Left ventricle myocardium inferior (tissue), 1 donor: ENCODE measurements at regions not wholly inside any gene's neighbourhood (a gene's known extent, or its start where the extent isn't known, plus 50 kb on each side); places are given as distances from the start of the nearest gene placed in this dataset.

ENCODE experiments used
- DNase-seq: peaks from one replicate; pipeline ENCODE4 v3.0.0-alpha.2; 2020
- H3K27ac ChIP-seq: fragments of 200-600 bp; replicated peaks from 2 replicates; pipeline ENCODE4 v1.8.0; 2021
- H3K27me3 ChIP-seq: fragments of 200-600 bp; 2 replicates; pipeline ENCODE4 v1.8.0; 2021; ENCODE audit warnings: low read depth
- H3K36me3 ChIP-seq: fragments of 200-600 bp; 2 replicates; pipeline ENCODE4 v1.8.0; 2021
- H3K4me1 ChIP-seq: fragments of 200-600 bp; 2 replicates; pipeline ENCODE4 v1.8.0; 2021
- H3K4me3 ChIP-seq: fragments of 200-600 bp; 2 replicates; pipeline ENCODE4 v1.8.0; 2021; ENCODE audit warnings: mild to moderate bottlenecking, moderate library complexity
- H3K9me3 ChIP-seq: fragments of 200-600 bp; replicated peaks from 2 replicates; pipeline ENCODE4 v1.8.0; 2021
- intact Hi-C: fragments of 100-400 bp; cut with micrococcal nuclease; formaldehyde crosslinking; loops from one replicate; pipeline ENCODE4 v1.11.0; 2022
- TF ChIP-seq, protein P1 (sequence below): fragments of 200-600 bp; IDR thresholded peaks from 2 replicates; pipeline ENCODE4 v1.8.0; 2021; ENCODE audit warnings: antibody characterized with exemption, mild to moderate bottlenecking, borderline replicate concordance
- donor health status: DM: no; HTN: yes; CAD: no; lungs with severe emphysema.

DNA sequence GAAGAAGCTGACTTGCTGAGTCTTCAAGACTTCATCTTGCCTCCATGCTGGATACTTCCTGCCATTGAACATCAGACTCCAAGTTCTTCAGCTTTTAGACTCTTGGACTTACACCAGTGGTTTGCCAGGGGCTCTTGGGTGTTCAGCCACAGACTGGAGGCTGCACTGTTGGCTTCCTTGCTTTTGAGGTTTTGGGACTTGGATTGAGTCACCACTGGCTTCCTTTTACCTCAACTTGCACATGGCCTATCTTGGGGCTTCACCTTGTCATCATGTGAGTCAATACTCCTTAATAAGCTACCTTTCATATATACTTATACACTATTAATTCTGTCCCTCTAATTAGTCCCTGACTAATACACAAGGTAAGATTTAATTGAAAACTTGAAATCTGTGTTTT lies 361.7 kb upstream of the SEMA3C start:
- TF ChIP-seq, protein P1, sequence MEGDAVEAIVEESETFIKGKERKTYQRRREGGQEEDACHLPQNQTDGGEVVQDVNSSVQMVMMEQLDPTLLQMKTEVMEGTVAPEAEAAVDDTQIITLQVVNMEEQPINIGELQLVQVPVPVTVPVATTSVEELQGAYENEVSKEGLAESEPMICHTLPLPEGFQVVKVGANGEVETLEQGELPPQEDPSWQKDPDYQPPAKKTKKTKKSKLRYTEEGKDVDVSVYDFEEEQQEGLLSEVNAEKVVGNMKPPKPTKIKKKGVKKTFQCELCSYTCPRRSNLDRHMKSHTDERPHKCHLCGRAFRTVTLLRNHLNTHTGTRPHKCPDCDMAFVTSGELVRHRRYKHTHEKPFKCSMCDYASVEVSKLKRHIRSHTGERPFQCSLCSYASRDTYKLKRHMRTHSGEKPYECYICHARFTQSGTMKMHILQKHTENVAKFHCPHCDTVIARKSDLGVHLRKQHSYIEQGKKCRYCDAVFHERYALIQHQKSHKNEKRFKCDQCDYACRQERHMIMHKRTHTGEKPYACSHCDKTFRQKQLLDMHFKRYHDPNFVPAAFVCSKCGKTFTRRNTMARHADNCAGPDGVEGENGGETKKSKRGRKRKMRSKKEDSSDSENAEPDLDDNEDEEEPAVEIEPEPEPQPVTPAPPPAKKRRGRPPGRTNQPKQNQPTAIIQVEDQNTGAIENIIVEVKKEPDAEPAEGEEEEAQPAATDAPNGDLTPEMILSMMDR: no peak
- Histone ChIP-seq H3K27me3 (no peaks in the 10 kb centered on the region), H3K27ac (no peak overlapping the region), H3K36me3 (no peaks in the 10 kb centered on the region), H3K4me3 (no peak overlapping the region), H3K4me1 (no peaks in the 10 kb centered on the region), H3K9me3 (peaks cover 4% of the 10 kb centered on the region)
- intact Hi-C loops: no loop called here
- no peak for DNase-seq

DNA sequence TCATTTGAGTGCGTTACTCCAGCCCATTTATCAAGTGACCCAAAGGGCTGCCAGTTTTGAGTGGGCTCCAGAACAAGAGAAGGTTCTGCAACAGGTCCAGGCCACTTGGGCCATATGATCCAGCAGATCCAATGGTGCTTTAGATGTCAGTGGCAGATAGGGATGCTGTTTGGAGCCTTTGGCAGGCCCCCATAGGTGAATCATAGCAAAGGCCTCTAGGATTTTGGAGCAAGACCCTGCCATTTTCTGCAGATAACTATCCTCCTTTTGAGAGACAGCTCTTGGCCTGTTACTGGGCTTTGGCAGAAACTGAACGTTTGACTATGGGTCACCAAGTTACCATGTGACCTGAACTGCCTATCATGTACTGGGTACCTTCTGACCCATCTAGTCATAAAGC lies 358.8 kb upstream of the SEMA3C start:
- H3K4me1 ChIP-seq: no peaks in the 10 kb centered on the region
- TF ChIP-seq, protein P1: no peak
- intact Hi-C loops: no loop called here

DNA sequence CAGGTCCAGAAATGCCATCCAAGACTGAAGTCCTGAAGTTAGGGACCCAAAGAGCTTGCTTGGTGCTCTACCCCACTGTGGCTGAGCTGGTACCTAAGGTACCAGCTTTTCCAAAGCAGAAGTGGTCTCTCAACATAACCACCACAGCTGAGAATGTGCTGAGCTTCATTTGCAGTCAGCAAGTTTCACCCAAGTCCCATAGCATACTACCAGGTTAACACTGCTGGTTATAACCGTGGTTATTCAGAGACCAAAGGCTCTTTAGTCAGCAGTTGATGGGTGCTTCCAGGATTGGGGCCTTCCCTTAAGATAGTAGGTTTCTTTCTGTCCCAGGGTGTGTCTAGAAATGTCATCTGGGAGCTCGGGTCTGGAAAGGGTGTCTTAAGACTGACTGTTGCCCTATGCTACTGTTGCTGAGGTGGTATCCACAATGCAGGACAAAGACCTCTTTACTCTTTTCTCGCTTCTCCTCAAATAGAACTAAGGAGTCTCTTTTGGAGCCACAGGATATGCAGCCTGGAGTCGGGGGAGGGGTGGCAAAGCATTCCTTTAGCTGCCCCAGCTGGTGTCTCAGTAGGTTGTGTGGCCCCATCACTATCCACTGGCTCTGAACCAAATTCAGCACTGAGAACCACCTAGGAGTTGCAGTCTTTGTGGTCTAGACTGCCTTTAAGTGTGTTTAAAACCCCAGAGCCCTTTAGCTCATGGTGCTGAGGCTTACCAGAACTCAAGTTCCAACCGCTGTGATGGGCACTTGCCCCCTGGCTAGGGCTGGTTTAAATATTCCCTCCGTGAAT lies 354.9 kb upstream of the SEMA3C start:
- Histone ChIP-seq H3K4me1 (no peaks in the 10 kb centered on the region), H3K4me3 (no peak overlapping the region), H3K36me3 (no peaks in the 10 kb centered on the region), H3K27me3 (no peaks in the 10 kb centered on the region), H3K27ac (no peak overlapping the region), H3K9me3 (no peaks in the 10 kb centered on the region)
- intact Hi-C loops: no loop called here
- no peak for DNase-seq
- TF ChIP-seq, protein P1: no peak

More for the DNA sequence above, 358.8 kb upstream of the SEMA3C start:
- H3K27me3 ChIP-seq: no peaks in the 10 kb centered on the region
- no peak for DNase-seq
- H3K36me3 ChIP-seq: no peaks in the 10 kb centered on the region
- no peaks in the 10 kb centered on the region for H3K9me3 ChIP-seq
- H3K4me3 ChIP-seq: no peak overlapping the region
- H3K27ac ChIP-seq: no peak overlapping the region

DNA sequence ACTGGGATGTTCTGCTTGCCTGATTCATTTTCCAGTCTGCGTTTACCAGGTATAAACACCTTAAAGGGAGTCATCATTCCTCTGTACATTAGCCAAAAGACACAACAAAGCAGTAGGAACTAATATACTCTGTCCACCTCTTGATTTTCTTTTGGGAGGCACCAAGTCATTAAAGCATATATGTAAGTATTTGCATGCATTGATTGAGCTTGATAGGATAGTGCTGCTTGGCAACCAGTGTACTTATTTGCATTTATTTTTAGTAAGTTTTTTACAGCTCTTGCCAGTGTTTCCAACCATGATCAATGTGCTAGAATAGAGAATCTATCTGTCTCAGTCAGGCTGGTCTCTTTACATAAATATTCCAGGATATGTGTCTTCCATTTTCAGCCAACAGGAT lies 353.3 kb upstream of the SEMA3C start:
- no peaks in the 10 kb centered on the region for H3K4me1 ChIP-seq
- no peaks in the 10 kb centered on the region for H3K27me3 ChIP-seq
- no peaks in the 10 kb centered on the region for H3K9me3 ChIP-seq
- H3K4me3 ChIP-seq: no peak overlapping the region
- no peak overlapping the region for H3K27ac ChIP-seq
- no peaks in the 10 kb centered on the region for H3K36me3 ChIP-seq
- intact Hi-C loops: no loop called here
- DNase-seq: no peak
- TF ChIP-seq, protein P1: no peak

DNA sequence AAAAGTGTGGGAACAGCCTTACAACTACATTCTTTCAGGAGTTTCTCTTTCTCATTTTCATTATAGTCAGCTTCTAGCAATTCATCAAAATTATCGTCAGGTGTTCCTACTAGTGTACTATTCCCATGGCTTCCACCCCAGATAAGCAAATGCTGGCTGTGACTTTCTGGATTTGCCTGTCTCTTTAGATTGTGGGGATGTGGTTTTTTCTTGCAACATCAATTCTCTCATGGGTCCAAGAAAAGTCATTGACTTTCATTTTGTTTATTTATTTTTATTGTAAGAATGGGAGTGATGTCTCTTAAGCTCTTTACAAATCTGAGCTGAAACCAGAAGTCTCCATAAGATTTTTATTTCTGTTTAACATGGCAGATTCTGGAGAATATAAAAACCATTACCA lies 349.7 kb upstream of the SEMA3C start:
- Histone ChIP-seq H3K27me3 (no peaks in the 10 kb centered on the region), H3K27ac (no peak overlapping the region), H3K9me3 (peaks cover 4% of the 10 kb centered on the region), H3K4me3 (no peak overlapping the region), H3K4me1 (no peaks in the 10 kb centered on the region), H3K36me3 (no peaks in the 10 kb centered on the region)
- no peak for DNase-seq
- intact Hi-C loops: no loop called here
- TF ChIP-seq, protein P1: no peak
